Fibroblast of villous mesenchyme (primary cell): ENCODE measurements at regions not wholly inside any gene's neighbourhood (a gene's known extent, or its start where the extent isn't known, plus 50 kb on each side); places are given as distances from the start of the nearest gene placed in this dataset.

ENCODE experiments used
- DNase-seq: peaks from one replicate; pipeline ENCODE4 v3.0.0-alpha.2; 2010; ENCODE audit warnings: low read depth
- H3K4me3 ChIP-seq: 2 replicates; pipeline ENCODE4 v1.5.1; 2011; ENCODE audit warnings: low read depth, mild to moderate bottlenecking, low read length
- CTCF ChIP-seq: IDR thresholded peaks from 2 replicates; pipeline ENCODE4 v1.5.1; 2012; ENCODE audit warnings: low read depth, mild to moderate bottlenecking, low read length; ENCODE audit not compliant: insufficient read depth

DNA sequence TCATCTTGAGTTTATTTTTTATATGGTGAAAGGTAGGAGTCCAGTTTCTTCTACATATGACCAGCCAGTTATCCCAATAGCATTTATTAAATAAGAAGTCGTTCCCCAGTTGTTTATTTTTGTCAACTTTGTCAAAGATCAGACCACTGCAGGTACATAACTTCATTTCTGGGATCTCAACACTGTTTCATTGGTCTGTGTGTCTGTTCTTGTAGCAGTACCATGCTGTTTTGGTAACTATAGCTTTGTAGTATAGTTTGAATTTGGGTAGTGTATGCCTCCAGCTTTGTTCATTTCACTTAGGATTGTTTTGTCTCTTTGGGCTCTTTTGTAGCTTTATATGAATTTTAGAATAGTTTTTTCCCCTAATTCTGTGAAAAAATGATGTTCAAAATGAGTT is 340.4 kb upstream of the PCDH20 start:
- H3K4me3 ChIP-seq: no peak overlapping the region
- no peak for TF ChIP-seq CTCF
- no peak for DNase-seq

DNA sequence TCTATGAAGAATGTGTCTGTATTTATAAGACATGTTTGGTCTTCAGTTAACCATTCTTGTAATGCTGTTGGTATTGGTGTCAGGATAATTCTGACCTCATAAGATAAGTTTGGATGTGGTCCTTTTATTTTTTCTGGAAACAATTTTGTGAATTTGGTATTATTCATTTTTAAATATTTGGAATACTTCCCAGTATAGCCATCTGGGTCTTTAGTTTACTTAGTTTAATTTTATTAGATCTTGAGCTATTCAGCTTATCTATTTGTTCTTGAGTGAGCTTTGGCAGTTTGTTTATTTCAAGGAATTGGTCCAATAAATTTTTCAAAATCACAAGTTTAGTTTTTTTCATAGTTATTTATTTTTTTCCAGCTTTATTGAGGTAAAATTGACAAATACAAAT is 335.4 kb upstream of the PCDH20 start:
- H3K4me3 ChIP-seq: no peak overlapping the region
- no peak for DNase-seq
- no peak for TF ChIP-seq CTCF

DNA sequence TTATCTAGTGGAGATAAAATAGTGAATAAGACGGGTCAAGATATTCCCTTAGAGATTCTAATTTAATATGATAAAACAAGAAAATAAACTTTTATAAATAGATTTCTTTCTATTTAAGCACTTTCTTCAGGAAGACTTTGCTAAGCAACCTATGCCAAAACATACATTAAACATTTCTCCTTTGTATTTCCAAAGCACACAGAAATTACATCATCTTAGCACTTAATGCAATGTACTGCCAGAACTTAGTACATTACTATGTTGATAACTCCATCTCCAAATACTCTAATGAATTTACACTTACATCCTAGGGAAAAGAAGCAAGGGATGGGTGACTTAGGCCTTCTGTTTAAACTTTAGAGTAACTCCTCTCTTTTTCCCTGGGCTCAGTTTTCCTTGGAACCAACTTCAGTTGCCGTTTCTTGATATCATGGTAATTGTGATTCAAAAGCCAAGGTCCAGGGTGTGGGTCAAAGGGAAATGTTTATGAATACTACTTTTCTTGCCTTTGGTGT is 322.6 kb upstream of the PCDH20 start:
- TF ChIP-seq CTCF: no peak
- DNase-seq: no peak

GRCh38 chr13:61734683-61735082 is 319.0 kb upstream of the PCDH20 start:
- no peak for DNase-seq
- TF ChIP-seq CTCF: no peak
- H3K4me3 ChIP-seq: no peak overlapping the region

More for the DNA sequence above, 322.6 kb upstream of the PCDH20 start:
- H3K4me3 ChIP-seq: no peak overlapping the region

GRCh38 chr13:61728471-61728870 is 312.8 kb upstream of the PCDH20 start:
- DNase-seq: peak; percentile 3
- no peak for TF ChIP-seq CTCF

GRCh38 chr13:61727767-61728166 is 312.1 kb upstream of the PCDH20 start:
- TF ChIP-seq CTCF: no peak
- no peak overlapping the region for H3K4me3 ChIP-seq
- DNase-seq: no peak

More at GRCh38 chr13:61728471-61728870, 312.8 kb upstream of the PCDH20 start:
- no peak overlapping the region for H3K4me3 ChIP-seq

DNA sequence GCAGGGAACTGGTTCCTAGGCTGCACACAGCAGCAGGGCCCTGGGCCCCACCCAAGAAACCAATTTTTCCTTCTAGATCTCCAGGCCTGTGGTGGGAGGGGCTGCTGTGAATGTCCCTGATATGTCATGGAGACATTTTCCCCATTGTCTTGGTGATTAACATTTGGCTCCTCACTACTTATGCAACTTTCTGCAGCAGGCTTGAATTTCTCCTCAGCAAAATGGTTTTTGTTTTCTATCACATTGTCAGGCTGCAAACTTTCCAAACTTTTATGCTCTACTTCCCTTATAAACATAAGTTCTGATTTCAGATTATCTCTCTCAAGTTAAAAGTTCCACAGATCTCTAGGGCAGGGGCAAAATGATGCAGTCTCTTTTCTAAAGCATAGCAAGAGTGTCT is 310.2 kb upstream of the PCDH20 start:
- TF ChIP-seq CTCF: no peak
- no peak overlapping the region for H3K4me3 ChIP-seq
- DNase-seq: no peak
